ENCODE measurements at regions not wholly inside any gene's neighbourhood (a gene's known extent, or its start where the extent isn't known, plus 50 kb on each side); places are given as distances from the start of the nearest gene placed in this dataset.
"Not testable (repeated sequence)": the region's sequence is repeated elsewhere in the genome, so short reads cannot be mapped to it uniquely, and the experiment has no call there.

DNA sequence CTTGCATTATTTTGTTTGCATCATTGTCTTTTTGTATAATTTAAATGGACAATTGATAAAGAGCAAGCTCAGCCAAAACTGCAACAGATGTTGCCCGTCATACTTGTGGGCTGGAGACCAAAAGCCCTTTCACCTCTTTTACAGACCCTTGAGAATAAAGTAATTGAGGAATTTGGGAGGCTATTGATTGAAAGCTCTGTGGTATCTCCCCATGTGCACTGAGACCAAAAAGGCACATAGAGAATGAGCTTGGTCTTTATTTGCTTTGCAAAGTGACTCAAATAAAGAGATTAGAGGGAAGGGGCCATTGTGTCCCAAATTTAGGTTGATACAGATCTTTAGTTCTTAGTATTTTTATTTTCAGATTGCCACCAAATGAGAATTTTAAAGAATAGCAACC, 617.6 kb downstream of the TRHDE start:
- Histone ChIP-seq H3K36me3 (replicated peaks) (no peaks in the 10 kb centered on the region), H3K27ac (no peak overlapping the region), H3K4me3 (ENCODE audit: low read depth, low read length) (no peak overlapping the region), H3K27me3 (replicated peaks) (no peaks in the 10 kb centered on the region)
- TF ChIP-seq, protein P1, sequence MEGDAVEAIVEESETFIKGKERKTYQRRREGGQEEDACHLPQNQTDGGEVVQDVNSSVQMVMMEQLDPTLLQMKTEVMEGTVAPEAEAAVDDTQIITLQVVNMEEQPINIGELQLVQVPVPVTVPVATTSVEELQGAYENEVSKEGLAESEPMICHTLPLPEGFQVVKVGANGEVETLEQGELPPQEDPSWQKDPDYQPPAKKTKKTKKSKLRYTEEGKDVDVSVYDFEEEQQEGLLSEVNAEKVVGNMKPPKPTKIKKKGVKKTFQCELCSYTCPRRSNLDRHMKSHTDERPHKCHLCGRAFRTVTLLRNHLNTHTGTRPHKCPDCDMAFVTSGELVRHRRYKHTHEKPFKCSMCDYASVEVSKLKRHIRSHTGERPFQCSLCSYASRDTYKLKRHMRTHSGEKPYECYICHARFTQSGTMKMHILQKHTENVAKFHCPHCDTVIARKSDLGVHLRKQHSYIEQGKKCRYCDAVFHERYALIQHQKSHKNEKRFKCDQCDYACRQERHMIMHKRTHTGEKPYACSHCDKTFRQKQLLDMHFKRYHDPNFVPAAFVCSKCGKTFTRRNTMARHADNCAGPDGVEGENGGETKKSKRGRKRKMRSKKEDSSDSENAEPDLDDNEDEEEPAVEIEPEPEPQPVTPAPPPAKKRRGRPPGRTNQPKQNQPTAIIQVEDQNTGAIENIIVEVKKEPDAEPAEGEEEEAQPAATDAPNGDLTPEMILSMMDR (IDR thresholded peaks at IDR 0.05; ENCODE audit: low read depth, low read length, missing control alignments), result no peak
- in situ Hi-C loops (cut with HindIII; ENCODE audit: low pct_ligation_motif_present, low sequenced_read_pairs), result no loop called here
- DNase-seq, result no peak

DNA sequence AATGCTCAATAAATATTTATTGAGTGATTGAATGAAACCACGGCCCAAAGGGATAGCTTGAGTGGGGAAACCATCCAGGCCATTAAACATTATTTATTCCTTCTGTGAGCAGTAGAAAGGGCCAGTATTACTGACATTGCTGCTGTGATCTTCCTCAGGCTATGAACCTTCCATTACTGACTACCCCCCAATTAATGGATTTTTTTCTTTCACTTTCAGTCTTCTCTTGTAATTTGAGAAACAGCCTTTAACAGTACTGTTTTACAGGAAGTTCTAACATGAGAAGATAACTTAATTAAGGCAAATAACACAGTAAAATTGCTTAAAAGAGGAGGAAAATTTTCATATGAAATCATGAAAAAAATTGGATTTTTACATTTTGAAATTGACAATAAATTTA, 629.5 kb downstream of the TRHDE start:
- no peak overlapping the region for H3K4me3 ChIP-seq (ENCODE audit: low read depth, low read length)
- H3K27ac ChIP-seq, result no peak overlapping the region
- in situ Hi-C loops (cut with HindIII; ENCODE audit: low pct_ligation_motif_present, low sequenced_read_pairs), result no loop called here
- TF ChIP-seq, protein P1 (IDR thresholded peaks at IDR 0.05; ENCODE audit: low read depth, low read length, missing control alignments), result no peak
- no peaks in the 10 kb centered on the region for H3K36me3 ChIP-seq (replicated peaks)
- H3K27me3 ChIP-seq (replicated peaks), result no peaks in the 10 kb centered on the region
- no peak for DNase-seq

DNA sequence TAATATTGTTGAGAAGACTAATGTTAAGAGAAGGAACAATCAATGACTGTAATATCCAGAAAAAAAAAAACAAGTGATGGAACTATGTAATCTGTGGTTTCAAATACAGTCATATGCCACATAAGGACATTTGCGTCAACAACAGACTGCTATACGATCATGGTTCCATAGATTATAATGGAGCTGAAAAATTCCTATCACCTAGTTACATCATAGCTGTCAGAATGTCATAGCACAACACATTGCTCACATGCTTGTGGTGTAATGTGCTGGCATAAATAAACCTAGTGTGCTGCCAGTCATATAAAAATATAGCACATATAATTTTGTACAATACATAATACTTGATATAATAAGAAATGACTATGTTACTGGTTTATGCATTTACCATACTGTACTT, 653.5 kb downstream of the TRHDE start:
- TF ChIP-seq, protein P1 (IDR thresholded peaks at IDR 0.05; ENCODE audit: low read depth, low read length, missing control alignments), result no peak
- Histone ChIP-seq H3K4me3 (ENCODE audit: low read depth, low read length) (no peak overlapping the region), H3K36me3 (replicated peaks) (no peaks in the 10 kb centered on the region), H3K27ac (no peak overlapping the region), H3K27me3 (replicated peaks) (no peaks in the 10 kb centered on the region)
- DNase-seq, result no peak
- in situ Hi-C loops (cut with HindIII; ENCODE audit: low pct_ligation_motif_present, low sequenced_read_pairs), result no loop called here

DNA sequence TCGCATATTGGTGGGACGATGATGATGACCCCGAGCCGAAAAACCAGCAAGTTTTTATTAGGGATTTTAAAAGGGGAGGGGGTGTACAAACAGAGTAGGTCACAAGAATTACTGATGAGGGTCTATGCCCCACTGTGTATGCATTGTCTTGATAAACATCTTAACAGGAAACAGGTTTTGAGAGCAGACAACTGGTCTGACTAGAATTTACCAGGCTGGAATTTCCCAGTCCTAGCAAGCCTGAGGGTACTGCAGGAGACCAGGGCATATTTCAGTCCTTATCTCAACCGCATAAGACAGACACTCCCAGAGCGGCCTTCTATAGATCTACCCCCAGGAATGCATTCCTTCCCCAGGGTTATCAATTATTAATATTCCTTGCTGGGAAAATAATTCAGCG, 659.7 kb downstream of the TRHDE start:
- H3K27me3 ChIP-seq (replicated peaks); H3K4me3 ChIP-seq (ENCODE audit: low read depth, low read length); DNase-seq; in situ Hi-C loops (cut with HindIII; ENCODE audit: low pct_ligation_motif_present, low sequenced_read_pairs); H3K27ac ChIP-seq; H3K36me3 ChIP-seq (replicated peaks): not testable (repeated sequence)

DNA sequence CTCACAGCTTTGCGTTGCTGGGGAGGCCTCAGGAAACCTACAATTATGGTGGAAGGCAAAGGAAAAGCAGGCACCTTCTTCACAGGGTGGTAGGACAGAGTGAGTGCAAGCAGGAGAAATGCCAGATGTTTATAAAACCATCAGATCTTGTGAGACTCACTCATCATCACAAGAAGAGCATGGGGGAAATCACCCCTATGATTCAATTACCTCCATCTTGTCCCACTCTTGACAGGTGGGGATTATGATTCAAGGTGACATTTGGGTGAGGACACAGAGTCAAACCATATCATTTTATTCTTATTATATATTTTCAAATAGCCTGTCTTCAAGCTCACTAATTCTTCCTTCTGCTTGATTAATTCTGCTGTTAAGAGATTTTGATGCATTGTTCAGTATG, 665.3 kb downstream of the TRHDE start:
- Histone ChIP-seq H3K36me3 (replicated peaks) (no peaks in the 10 kb centered on the region), H3K27ac (no peak overlapping the region), H3K4me3 (ENCODE audit: low read depth, low read length) (no peak overlapping the region), H3K27me3 (replicated peaks) (no peaks in the 10 kb centered on the region)
- in situ Hi-C loops (cut with HindIII; ENCODE audit: low pct_ligation_motif_present, low sequenced_read_pairs), result no loop called here
- TF ChIP-seq, protein P1 (IDR thresholded peaks at IDR 0.05; ENCODE audit: low read depth, low read length, missing control alignments), result no peak
- DNase-seq, result no peak

DNA sequence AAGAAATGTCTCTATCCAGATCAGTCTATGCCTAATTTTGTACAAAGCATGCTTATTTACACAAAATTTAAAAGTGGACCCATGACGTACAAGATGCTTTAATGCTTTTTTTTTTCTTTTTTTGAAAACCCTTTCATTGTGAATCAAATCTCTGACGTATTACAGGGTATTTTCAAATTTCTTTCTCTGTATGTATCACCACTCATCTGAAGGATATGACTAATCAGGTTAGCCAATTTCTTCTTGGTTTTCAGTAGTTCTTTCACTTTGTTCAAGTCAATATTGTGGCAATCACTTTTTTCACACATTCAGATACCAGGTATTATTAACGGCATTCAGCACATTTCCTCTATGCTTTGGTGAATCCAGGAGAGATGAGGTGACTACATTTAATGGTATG, 685.3 kb downstream of the TRHDE start:
- in situ Hi-C loops (cut with HindIII; ENCODE audit: low pct_ligation_motif_present, low sequenced_read_pairs), result no loop called here
- Histone ChIP-seq H3K27me3 (replicated peaks) (no peaks in the 10 kb centered on the region), H3K27ac (no peak overlapping the region), H3K4me3 (ENCODE audit: low read depth, low read length) (no peak overlapping the region), H3K36me3 (replicated peaks) (no peaks in the 10 kb centered on the region)
- DNase-seq, result no peak
- TF ChIP-seq, protein P1 (IDR thresholded peaks at IDR 0.05; ENCODE audit: low read depth, low read length, missing control alignments), result no peak

Data from brain microvascular endothelial cell (primary cell).